Vagina (tissue), 2 donors: ENCODE measurements at regions not wholly inside any gene's neighbourhood (a gene's known extent, or its start where the extent isn't known, plus 50 kb on each side); places are given as distances from the start of the nearest gene placed in this dataset.

Experiments
- CTCF ChIP-seq, 3 experiments: fragments of 450-650 bp in 2 of 3; fragments of 200-600 bp in 1 of 3; sonication (generic) in 1 of 3; IDR thresholded peaks; one replicate each; pipeline ENCODE4 v1.5.1; 2017 to 2019; ENCODE audit warnings: antibody characterized with exemption in 3 of 3, mild to moderate bottlenecking in 2 of 3, moderate library complexity in 2 of 3
- POLR2A ChIP-seq, 2 donors: fragments of 450-650 bp; IDR thresholded peaks; one replicate each; pipeline ENCODE4 v1.6.1; 2017; ENCODE audit warnings: antibody characterized with exemption in 2 of 2, mild to moderate bottlenecking in 2 of 2, moderate library complexity in 2 of 2
- POLR2AphosphoS5 ChIP-seq, 2 donors: sonication (generic); formaldehyde crosslinking; IDR thresholded peaks; one replicate each; pipeline ENCODE4 v1.9.0; 2017; ENCODE audit warnings: antibody characterized with exemption in 2 of 2, mild to moderate bottlenecking in 2 of 2, low read depth in 1 of 2; ENCODE audit not compliant: insufficient read depth in 1 of 2

- TF ChIP-seq CTCF (IDR thresholded peaks at IDR 0.05) (no peak), POLR2A (IDR thresholded peaks at IDR 0.05) (no peak), POLR2AphosphoS5 (IDR thresholded peaks at IDR 0.05; ENCODE audit: insufficient read depth in 1 of 2, low read depth in 1 of 2) (no peak)
These were observed 602.2 kb upstream of the NOX3 start for GRCh38 chr6:156057869-156058268.
